Fibroblast of lung (primary cell): ENCODE measurements at regions not wholly inside any gene's neighbourhood (a gene's known extent, or its start where the extent isn't known, plus 50 kb on each side); places are given as distances from the start of the nearest gene placed in this dataset.

Source experiments
- EZH2 ChIP-seq: IDR thresholded peaks from 2 replicates; pipeline ENCODE4 v1.5.1; 2012; ENCODE audit warnings: low read length, control low read depth, mild to moderate bottlenecking; ENCODE audit errors: missing control alignments
- TF ChIP-seq, protein P1 (sequence below), 2 donors: IDR thresholded peaks in 1 of 2; conservative IDR thresholded peaks in 1 of 2; 1 replicate in 1 of 2; 2 replicates in 1 of 2; pipeline ENCODE4 v1.5.1; 2011 to 2012; ENCODE audit warnings: low read length in 2 of 2, control low read depth in 1 of 2, inconsistent platforms in 1 of 2, low read depth in 1 of 2, mild to moderate bottlenecking in 1 of 2

DNA sequence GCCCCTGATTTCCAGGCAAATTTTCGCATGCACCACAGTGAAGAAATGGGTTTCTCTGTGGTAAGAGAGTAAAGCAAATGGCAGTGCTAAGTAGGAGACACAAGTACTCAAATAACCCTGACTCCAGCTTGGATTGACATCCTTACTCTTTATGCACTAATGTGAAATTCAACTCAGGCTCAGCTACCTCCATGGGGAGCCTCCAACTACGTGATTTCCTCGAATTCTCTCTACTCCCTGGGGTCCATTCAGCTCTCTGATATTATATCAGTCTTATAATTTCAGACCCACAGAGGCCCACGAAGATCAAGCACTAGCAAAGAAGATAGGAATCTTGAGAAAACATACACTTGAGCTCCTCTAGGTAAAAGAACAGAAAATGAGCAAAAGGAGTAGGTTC lies 407.6 kb upstream of the CCDC54 start:
- no peak for TF ChIP-seq EZH2
- TF ChIP-seq, protein P1, sequence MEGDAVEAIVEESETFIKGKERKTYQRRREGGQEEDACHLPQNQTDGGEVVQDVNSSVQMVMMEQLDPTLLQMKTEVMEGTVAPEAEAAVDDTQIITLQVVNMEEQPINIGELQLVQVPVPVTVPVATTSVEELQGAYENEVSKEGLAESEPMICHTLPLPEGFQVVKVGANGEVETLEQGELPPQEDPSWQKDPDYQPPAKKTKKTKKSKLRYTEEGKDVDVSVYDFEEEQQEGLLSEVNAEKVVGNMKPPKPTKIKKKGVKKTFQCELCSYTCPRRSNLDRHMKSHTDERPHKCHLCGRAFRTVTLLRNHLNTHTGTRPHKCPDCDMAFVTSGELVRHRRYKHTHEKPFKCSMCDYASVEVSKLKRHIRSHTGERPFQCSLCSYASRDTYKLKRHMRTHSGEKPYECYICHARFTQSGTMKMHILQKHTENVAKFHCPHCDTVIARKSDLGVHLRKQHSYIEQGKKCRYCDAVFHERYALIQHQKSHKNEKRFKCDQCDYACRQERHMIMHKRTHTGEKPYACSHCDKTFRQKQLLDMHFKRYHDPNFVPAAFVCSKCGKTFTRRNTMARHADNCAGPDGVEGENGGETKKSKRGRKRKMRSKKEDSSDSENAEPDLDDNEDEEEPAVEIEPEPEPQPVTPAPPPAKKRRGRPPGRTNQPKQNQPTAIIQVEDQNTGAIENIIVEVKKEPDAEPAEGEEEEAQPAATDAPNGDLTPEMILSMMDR (conservative IDR thresholded peaks at IDR 0.05 in 1 of 2, IDR thresholded peaks at IDR 0.05 in 1 of 2; ENCODE audit: low read depth in 1 of 2, low read length in 2 of 2) = no peak
